Upper lobe of left lung (tissue), 6 donors: ENCODE measurements at regions not wholly inside any gene's neighbourhood (a gene's known extent, or its start where the extent isn't known, plus 50 kb on each side); places are given as distances from the start of the nearest gene placed in this dataset.

Experiments
- ATAC-seq, 2 donors: fragments of 200-7000 bp; cut with Tn5 transposase; one replicate each; pipeline ENCODE4 v1.9.1; 2022; ENCODE audit warnings: mild to moderate bottlenecking in 2 of 2, moderate library complexity in 2 of 2; ENCODE audit not compliant: low FRiP score in 2 of 2
- DNase-seq, 2 donors: peaks; one replicate each; pipeline ENCODE4 v3.0.0-alpha.2; 2019 to 2020
- H3K27ac ChIP-seq, 4 donors: fragments of 200-600 bp; sonication (generic); one replicate each; pipeline ENCODE4 v1.5.1; 2016 to 2019
- H3K27me3 ChIP-seq, 4 donors: fragments of 200-600 bp; sonication (generic); one replicate each; pipeline ENCODE4 v1.5.1; 2017 to 2019
- H3K36me3 ChIP-seq, 4 donors: fragments of 200-600 bp; sonication (generic); one replicate each; pipeline ENCODE4 v1.5.1; 2016 to 2019
- H3K4me1 ChIP-seq, 4 donors: fragments of 200-600 bp; sonication (generic); one replicate each; pipeline ENCODE4 v1.5.1; 2018 to 2019
- H3K4me3 ChIP-seq, 4 donors: fragments of 200-600 bp; sonication (generic); one replicate each; pipeline ENCODE4 v1.5.1; 2017 to 2019; ENCODE audit warnings: mild to moderate bottlenecking in 2 of 4, moderate library complexity in 1 of 4
- H3K9me3 ChIP-seq, 4 donors: fragments of 200-600 bp; sonication (generic); one replicate each; pipeline ENCODE4 v1.5.1; 2018 to 2019
- CTCF ChIP-seq, 6 experiments: fragments of 450-650 bp in 4 of 6; fragments of 200-600 bp in 2 of 6; sonication (generic) in 2 of 6; IDR thresholded peaks; one replicate each; pipeline ENCODE4 v1.5.1; 2016 to 2019; ENCODE audit warnings: antibody characterized with exemption in 6 of 6
- EP300 ChIP-seq, 4 donors: sonication (generic); formaldehyde crosslinking; IDR thresholded peaks; one replicate each; pipeline ENCODE4 v1.5.1; 2017; ENCODE audit warnings: antibody characterized with exemption in 4 of 4, control low read depth in 2 of 4
- POLR2A ChIP-seq, 4 donors: fragments of 450-650 bp; IDR thresholded peaks; one replicate each; pipeline ENCODE4 v1.5.1; 2016 to 2017; ENCODE audit warnings: antibody characterized with exemption in 4 of 4, mild to moderate bottlenecking in 2 of 4
- POLR2AphosphoS5 ChIP-seq, 2 donors: sonication (generic); formaldehyde crosslinking; IDR thresholded peaks; one replicate each; pipeline ENCODE4 v1.5.1; 2017; ENCODE audit warnings: antibody characterized with exemption in 2 of 2
- WGBS, 2 donors: methylation state at CpG; one replicate each; pipeline ENCODE4 v1.1.5; 2017 to 2018; 5-methylcytosine and 5-hydroxymethylcytosine counted together
- donor health status: DM: no; HTN: no; CAD: no; lungs with moderate emphysema.
- donor health status: DM: no; HTN: yes; CAD: no; lungs with severe emphysema.

- DNase-seq (no peak), ATAC-seq (no peak)
- H3K4me3 ChIP-seq = no peak overlapping the region
- WGBS, 2 donors = 46 to 49% methylated on average over 6 of the region's 6 CpGs
- H3K4me1 ChIP-seq = no peaks in the 10 kb centered on the region
- no peak for TF ChIP-seq POLR2A (IDR thresholded peaks at IDR 0.05)
- TF ChIP-seq EP300 (IDR thresholded peaks at IDR 0.05) = no peak
- TF ChIP-seq CTCF (IDR thresholded peaks at IDR 0.05) = no peak
- no peak for TF ChIP-seq POLR2AphosphoS5 (IDR thresholded peaks at IDR 0.05)
- H3K27me3 ChIP-seq = no peaks in the 10 kb centered on the region
- H3K9me3 ChIP-seq = no peaks in the 10 kb centered on the region
- H3K27ac ChIP-seq = no peak overlapping the region
- H3K36me3 ChIP-seq = no peaks in the 10 kb centered on the region
Measured at GRCh38 chr2:118249531-118249930, 161.3 kb downstream of the INSIG2 start.

- Histone ChIP-seq H3K27me3 (no peaks in the 10 kb centered on the region), H3K27ac (no peak overlapping the region), H3K4me1 (no peaks in the 10 kb centered on the region), H3K9me3 (no peaks in the 10 kb centered on the region), H3K36me3 (no peaks in the 10 kb centered on the region), H3K4me3 (no peak overlapping the region)
- 71 to 74% methylated on average over 5 of the region's 5 CpGs for WGBS, 2 donors
- TF ChIP-seq CTCF (IDR thresholded peaks at IDR 0.05) (no peak), POLR2AphosphoS5 (IDR thresholded peaks at IDR 0.05) (no peak), POLR2A (IDR thresholded peaks at IDR 0.05) (no peak), EP300 (IDR thresholded peaks at IDR 0.05) (no peak)
- ATAC-seq (no peak), DNase-seq (no peak)
Measured at GRCh38 chr2:118246726-118247125, 158.5 kb downstream of the INSIG2 start.

- ATAC-seq = no peak
- WGBS, 2 donors = 86 to 91% methylated on average over 4 of the region's 4 CpGs
- TF ChIP-seq POLR2AphosphoS5 (IDR thresholded peaks at IDR 0.05) (no peak), CTCF (IDR thresholded peaks at IDR 0.05) (no peak), POLR2A (IDR thresholded peaks at IDR 0.05) (no peak), EP300 (IDR thresholded peaks at IDR 0.05) (no peak)
Measured at GRCh38 chr2:118246079-118246478, 157.8 kb downstream of the INSIG2 start.

GRCh38 chr2:118244686-118245085 lies 156.4 kb downstream of the INSIG2 start:
- H3K36me3 ChIP-seq = no peaks in the 10 kb centered on the region
- no peak for DNase-seq
- no peaks in the 10 kb centered on the region for H3K4me1 ChIP-seq
- ATAC-seq = no peak
- 83 to 93% methylated on average over 1 of the region's 1 CpG for WGBS, 2 donors
- H3K4me3 ChIP-seq = no peak overlapping the region
- H3K27me3 ChIP-seq = no peaks in the 10 kb centered on the region
- H3K9me3 ChIP-seq = no peaks in the 10 kb centered on the region
- no peak overlapping the region for H3K27ac ChIP-seq
- TF ChIP-seq EP300 (IDR thresholded peaks at IDR 0.05) (no peak), POLR2AphosphoS5 (IDR thresholded peaks at IDR 0.05) (no peak), POLR2A (IDR thresholded peaks at IDR 0.05) (no peak), CTCF (IDR thresholded peaks at IDR 0.05) (no peak)

More at GRCh38 chr2:118246079-118246478, 157.8 kb downstream of the INSIG2 start:
- H3K4me3 ChIP-seq = no peak overlapping the region
- DNase-seq = no peak
- H3K9me3 ChIP-seq = no peaks in the 10 kb centered on the region
- no peaks in the 10 kb centered on the region for H3K4me1 ChIP-seq
- H3K27ac ChIP-seq = no peak overlapping the region
- H3K27me3 ChIP-seq = no peaks in the 10 kb centered on the region
- no peaks in the 10 kb centered on the region for H3K36me3 ChIP-seq

- DNase-seq = no peak
- no peaks in the 10 kb centered on the region for H3K9me3 ChIP-seq
- no peak for ATAC-seq
- no peaks in the 10 kb centered on the region for H3K36me3 ChIP-seq
- no peak overlapping the region for H3K4me3 ChIP-seq
- H3K4me1 ChIP-seq = no peaks in the 10 kb centered on the region
- 46 to 53% methylated on average over 2 of the region's 2 CpGs for whole genome bisulfite sequencing, 2 donors
- no peak overlapping the region for H3K27ac ChIP-seq
- TF ChIP-seq CTCF (IDR thresholded peaks at IDR 0.05) = no peak
- no peak for TF ChIP-seq POLR2AphosphoS5 (IDR thresholded peaks at IDR 0.05)
- TF ChIP-seq POLR2A (IDR thresholded peaks at IDR 0.05) = no peak
- TF ChIP-seq EP300 (IDR thresholded peaks at IDR 0.05) = no peak
- H3K27me3 ChIP-seq = no peaks in the 10 kb centered on the region
Measured at GRCh38 chr2:118243031-118243430, 154.8 kb downstream of the INSIG2 start.
